Stimulated activated CD8-positive, alpha-beta memory T cell treated with anti-CD3 and anti-CD28 coated beads, Interleukin-7, amount 100 ng/mL, for 1 hour (primary cell): ENCODE measurements at regions not wholly inside any gene's neighbourhood (a gene's known extent, or its start where the extent isn't known, plus 50 kb on each side); places are given as distances from the start of the nearest gene placed in this dataset.
"Not testable (repeated sequence)": the region's sequence is repeated elsewhere in the genome, so short reads cannot be mapped to it uniquely, and the experiment has no call there.

Experiments
- DNase-seq, 2 donors: peaks; one replicate each; pipeline ENCODE4 v3.0.0-alpha.2; 2020; ENCODE audit warnings: low read depth in 2 of 2

GRCh38 chr1:14259191-14259757 lies 339.2 kb upstream of the KAZN start:
- DNase-seq: no peak

- no peak for DNase-seq
These were observed 338.0 kb upstream of the KAZN start for GRCh38 chr1:14260480-14260879.

- no peak for DNase-seq
These were observed 337.1 kb upstream of the KAZN start for GRCh38 chr1:14261395-14261794.

- no peak for DNase-seq
These were observed 335.8 kb upstream of the KAZN start for GRCh38 chr1:14262637-14263036.

- DNase-seq: no peak
These were observed 335.3 kb upstream of the KAZN start for GRCh38 chr1:14263225-14263624.

GRCh38 chr1:14263671-14264070 lies 334.8 kb upstream of the KAZN start:
- no peak for DNase-seq

- DNase-seq: no peak
These were observed 333.0 kb upstream of the KAZN start for GRCh38 chr1:14265495-14265894.

GRCh38 chr1:14267991-14268390 lies 330.5 kb upstream of the KAZN start:
- DNase-seq: no peak

GRCh38 chr1:14270821-14271220 lies 327.7 kb upstream of the KAZN start:
- no peak for DNase-seq

- no peak for DNase-seq
These were observed 324.7 kb upstream of the KAZN start for GRCh38 chr1:14273811-14274210.

GRCh38 chr1:14279891-14280290 lies 318.6 kb upstream of the KAZN start:
- not testable (repeated sequence) for DNase-seq

GRCh38 chr1:14280909-14281308 lies 317.6 kb upstream of the KAZN start:
- DNase-seq: no peak

- DNase-seq: no peak
These were observed 317.1 kb upstream of the KAZN start for GRCh38 chr1:14281412-14281811.

GRCh38 chr1:14282707-14283106 lies 315.8 kb upstream of the KAZN start:
- DNase-seq: no peak

- no peak for DNase-seq
These were observed 313.2 kb upstream of the KAZN start for GRCh38 chr1:14285238-14285637.

GRCh38 chr1:14291182-14291581 lies 307.3 kb upstream of the KAZN start:
- not testable (repeated sequence) for DNase-seq

- DNase-seq: no peak
These were observed 306.0 kb upstream of the KAZN start for GRCh38 chr1:14292520-14292919.

GRCh38 chr1:14294006-14294405 lies 304.5 kb upstream of the KAZN start:
- DNase-seq: no peak

- no peak for DNase-seq
These were observed 303.5 kb upstream of the KAZN start for GRCh38 chr1:14294860-14295536.

GRCh38 chr1:14296795-14297194 lies 301.7 kb upstream of the KAZN start:
- no peak for DNase-seq

- DNase-seq: no peak
These were observed 301.1 kb upstream of the KAZN start for GRCh38 chr1:14297356-14297755.

- no peak for DNase-seq
These were observed 299.7 kb upstream of the KAZN start for GRCh38 chr1:14298806-14299205.

- DNase-seq: no peak
These were observed 297.3 kb upstream of the KAZN start for GRCh38 chr1:14300991-14301703.
